HepG2 (cell line): ENCODE measurements at regions not wholly inside any gene's neighbourhood (a gene's known extent, or its start where the extent isn't known, plus 50 kb on each side); places are given as distances from the start of the nearest gene placed in this dataset.

Experiments used
- ATAC-seq: fragments of 200-7000 bp; cut with Tn5 transposase; 3 replicates; pipeline ENCODE4 v1.9.1; 2020; ENCODE audit warnings: mild to moderate bottlenecking, moderate library complexity
- BruUV-seq: library from RNA; stranded (reverse); fragments of 400-500 nt; replicated peaks from 2 replicates; lab custom pipeline; 2021; lab: Mats Ljungman, UMichigan
- CTCF ChIA-PET: fragments of 300-600 bp; formaldehyde crosslinking; extraction: SDS; loops from one replicate; lab custom pipeline; 2021; ENCODE audit warnings: low total read pairs, inconsistent platforms, low intra/inter-chr PET ratio; lab: Yijun Ruan, JAX
- POLR2A ChIA-PET: fragments of 350-600 bp; sonication (Branson Sonifier 250); formaldehyde crosslinking; loops from one replicate; lab custom pipeline; 2020; ENCODE audit warnings: antibody characterized with exemption, inconsistent platforms; lab: Yijun Ruan, JAX
- DNase-seq: peaks from one replicate; pipeline ENCODE4 v3.0.0-alpha.2; 2015; ENCODE audit warnings: low spot score
- FAIRE-seq: peaks from 3 replicates; lab custom pipeline; 2011; peaks lifted over from hg19 to GRCh38; lab: Jason Lieb, UNC
- H2AFZ ChIP-seq: one replicate; pipeline ENCODE4 v1.6.1; 2011; ENCODE audit warnings: low read length, inconsistent platforms
- H3K27ac ChIP-seq: fragments of 300-600 bp; 3 replicates; pipeline ENCODE4 v1.8.0; 2011; ENCODE audit warnings: mixed run types, mild to moderate bottlenecking, mixed read lengths, low read length, inconsistent platforms; ENCODE audit not compliant: insufficient read depth; ENCODE audit errors: extremely low read length
- H3K27me3 ChIP-seq, 2 experiments: fragments of 200-600 bp in 1 of 2; 2 replicates in 1 of 2; 3 replicates in 1 of 2; pipeline versions ENCODE4 v1.6.0 to v1.8.0; 2011; ENCODE audit warnings: low read length in 2 of 2, mild to moderate bottlenecking in 2 of 2, moderate library complexity in 2 of 2, inconsistent platforms in 1 of 2; ENCODE audit not compliant: insufficient read depth in 2 of 2, control insufficient read depth in 1 of 2
- H3K36me3 ChIP-seq, 2 experiments: fragments of 200-600 bp in 1 of 2; replicated peaks in 1 of 2; 2 replicates in 1 of 2; 3 replicates in 1 of 2; pipeline versions ENCODE4 v1.5.1 to v1.8.0; 2011; ENCODE audit warnings: low read length in 2 of 2, inconsistent platforms in 1 of 2; ENCODE audit not compliant: insufficient read depth in 2 of 2, control insufficient read depth in 1 of 2
- H3K4me1 ChIP-seq: 2 replicates; pipeline ENCODE4 v1.5.1; 2012; ENCODE audit warnings: low read length, inconsistent platforms; ENCODE audit not compliant: insufficient read depth
- H3K4me2 ChIP-seq: 2 replicates; pipeline ENCODE4 v1.6.0; 2011; ENCODE audit warnings: low read depth, low read length, inconsistent platforms
- H3K4me3 ChIP-seq, 3 experiments: fragments of 200-600 bp in 1 of 3; sonication (generic), shearing (Covaris generic) in 1 of 3; replicated peaks in 1 of 3; 2 replicates each; pipeline ENCODE4 v1.5.1; 2011 to 2016; ENCODE audit warnings: low read length in 3 of 3, inconsistent platforms in 2 of 3, low read depth in 2 of 3, mild to moderate bottlenecking in 2 of 3, control low read depth in 1 of 3, mixed read lengths in 1 of 3; ENCODE audit not compliant: insufficient read depth in 1 of 3
- H3K79me2 ChIP-seq: one replicate; pipeline ENCODE4 v1.6.1; 2011; ENCODE audit warnings: low read length, inconsistent platforms; ENCODE audit not compliant: insufficient read depth
- H3K9ac ChIP-seq: 2 replicates; pipeline ENCODE4 v1.6.0; 2011; ENCODE audit warnings: mild to moderate bottlenecking, low read depth, low read length, inconsistent platforms; ENCODE audit not compliant: insufficient read depth
- H3K9me3 ChIP-seq: 2 replicates; pipeline ENCODE4 v1.5.1; 2012; ENCODE audit warnings: mild to moderate bottlenecking, low read length
- H4K20me1 ChIP-seq: 2 replicates; pipeline ENCODE4 v1.6.0; 2011; ENCODE audit warnings: inconsistent platforms, mild to moderate bottlenecking, low read length, moderate library complexity; ENCODE audit not compliant: insufficient read depth
- HES4 ChIP-seq: sonication (generic); formaldehyde crosslinking; IDR thresholded peaks from 2 replicates; pipeline ENCODE4 v1.9.0; 2021; ENCODE audit warnings: mild to moderate bottlenecking, missing genetic modification reagents, borderline replicate concordance
- HNF1A ChIP-seq, 2 experiments: sonication (generic) in 1 of 2; formaldehyde crosslinking in 1 of 2; IDR thresholded peaks; 2 replicates each; pipeline versions ENCODE4 v1.4.0 to v1.6.1; 2016 to 2020; ENCODE audit warnings: borderline replicate concordance in 1 of 2, low read depth in 1 of 2, mild to moderate bottlenecking in 1 of 2, missing genetic modification reagents in 1 of 2
- MBNL3 ChIP-seq: fragments of 250-450 bp; sonication (Bioruptor Pico); conservative IDR thresholded peaks from 2 replicates; pipeline ENCODE4 v1.8.0; 2022; ENCODE audit warnings: mild to moderate bottlenecking, inconsistent platforms
- NFE2 ChIP-seq: sonication (generic); formaldehyde crosslinking; IDR thresholded peaks from 2 replicates; pipeline ENCODE4 v1.4.0; 2020; ENCODE audit warnings: missing genetic modification reagents
- SMARCC2 ChIP-seq: fragments of 450-650 bp; IDR thresholded peaks from 2 replicates; pipeline ENCODE4 v1.6.1; 2017; ENCODE audit warnings: antibody characterized with exemption, mild to moderate bottlenecking
- SOX13 ChIP-seq, 3 experiments: fragments of 450-650 bp in 1 of 3; sonication (generic) in 1 of 3; formaldehyde crosslinking in 1 of 3; IDR thresholded peaks in 2 of 3; conservative IDR thresholded peaks in 1 of 3; 2 replicates each; pipeline versions ENCODE4 v1.5.0 to v1.6.1; 2016 to 2020; ENCODE audit warnings: antibody characterized with exemption in 1 of 3, mild to moderate bottlenecking in 1 of 3, missing compliant biosample characterization in 1 of 3, missing genetic modification reagents in 1 of 3, moderate library complexity in 1 of 3
- TBL1XR1 ChIP-seq: fragments of 150-350 bp; IDR thresholded peaks from 2 replicates; pipeline ENCODE4 v1.6.1; 2014; ENCODE audit warnings: borderline replicate concordance, low read length; ENCODE audit not compliant: partially characterized antibody
- ZBTB49 ChIP-seq: sonication (generic); formaldehyde crosslinking; IDR thresholded peaks from 2 replicates; pipeline ENCODE4 v1.4.0; 2020; ENCODE audit warnings: missing genetic modification reagents, borderline replicate concordance
- ZNF510 ChIP-seq: sonication (generic); formaldehyde crosslinking; IDR thresholded peaks from 2 replicates; pipeline ENCODE4 v1.4.0; 2020; ENCODE audit warnings: low read depth, mild to moderate bottlenecking, missing genetic modification reagents
- ZNF747 ChIP-seq: sonication (generic); formaldehyde crosslinking; IDR thresholded peaks from 2 replicates; pipeline ENCODE4 v1.8.1; 2023; ENCODE audit warnings: missing genetic modification reagents, mild to moderate bottlenecking, borderline replicate concordance
- ZNF770 ChIP-seq: sonication (generic); formaldehyde crosslinking; IDR thresholded peaks from 2 replicates; pipeline ENCODE4 v1.5.0; 2020; ENCODE audit warnings: mild to moderate bottlenecking, missing genetic modification reagents
- ZZZ3 ChIP-seq: sonication (generic); formaldehyde crosslinking; IDR thresholded peaks from 2 replicates; pipeline ENCODE4 v1.4.0; 2020; ENCODE audit warnings: missing genetic modification reagents, mild to moderate bottlenecking, borderline replicate concordance
- WGBS: methylation state at CpG from one replicate; pipeline ENCODE4 v1.1.6; 2017; ENCODE audit warnings: low lambda C conversion rate; 5-methylcytosine and 5-hydroxymethylcytosine counted together
- in situ Hi-C: cut with HindIII; loops from 2 replicates; pipeline ENCODE4 v1.10.0; 2017; ENCODE audit warnings: low pct_unique_long_range_greater_than_20kb; ENCODE audit not compliant: extremely low pct_ligation_motif_present
- intact Hi-C: fragments of 100-400 bp; cut with micrococcal nuclease; formaldehyde crosslinking; loops from one replicate; pipeline ENCODE4 v1.10.0; 2022; ENCODE audit not compliant: unreplicated experiment

GRCh38 chr10:35903021-35903420, 260.9 kb upstream of the FZD8 start (continued):
- TF ChIP-seq SOX13 (IDR thresholded peaks at IDR 0.05), result no peak
- no peak for TF ChIP-seq SOX13 (CRISPR knock-in tag; conservative IDR thresholded peaks at IDR 0.05 in 1 of 2, IDR thresholded peaks at IDR 0.05 in 1 of 2)
- no peak for TF ChIP-seq ZNF770 (CRISPR knock-in tag)
- no peak for TF ChIP-seq ZNF747 (CRISPR knock-in tag)
- no peak for TF ChIP-seq ZBTB49 (CRISPR knock-in tag)
- no peak for TF ChIP-seq SMARCC2

- Histone ChIP-seq H3K27me3 (peaks cover 0 to 4% of the 10 kb centered on the region in 2 experiments; a peak in 1 of 5 replicates), H3K79me2 (no peaks in the 10 kb centered on the region), H3K9ac (no peak overlapping the region), H3K9me3 (no peaks in the 10 kb centered on the region), H3K36me3 (no peaks in the 10 kb centered on the region), H3K4me2 (no peak overlapping the region), H4K20me1 (no peaks in the 10 kb centered on the region), H3K27ac (no peak overlapping the region), H3K4me1 (no peaks in the 10 kb centered on the region), H2AFZ (no peak overlapping the region), H3K4me3 (no peak overlapping the region)
- DNase-seq (no peak), ATAC-seq (no peak), FAIRE-seq (no peak)
- WGBS, result 48% methylated on average over 16 of the region's 18 CpGs
- in situ Hi-C loops (no loop called here), intact Hi-C loops (no loop called here)
- BruUV-seq, result no TSS peak
- ChIA-PET CTCF (no interaction called here), POLR2A (no interaction called here)
- TF ChIP-seq HNF1A (IDR thresholded peaks at IDR 0.05; ENCODE audit: low read depth), result no peak
- no peak for TF ChIP-seq HNF1A (CRISPR knock-in tag; IDR thresholded peaks at IDR 0.05; ENCODE audit: borderline replicate concordance)
- TF ChIP-seq NFE2 (CRISPR knock-in tag), result no peak
- no peak for TF ChIP-seq HES4 (CRISPR knock-in tag)
- no peak for TF ChIP-seq ZNF510 (CRISPR knock-in tag)
- no peak for TF ChIP-seq ZZZ3 (CRISPR knock-in tag)
- no peak for TF ChIP-seq TBL1XR1
- TF ChIP-seq MBNL3 (CRISPR knock-in tag), result no peak
These were observed 256.8 kb upstream of the FZD8 start for GRCh38 chr10:35898716-35899440.
